HG03520 (cell line): ENCODE measurements at regions not wholly inside any gene's neighbourhood (a gene's known extent, or its start where the extent isn't known, plus 50 kb on each side); places are given as distances from the start of the nearest gene placed in this dataset.

ENCODE experiments used
- ATAC-seq: cut with Tn5 transposase; IDR thresholded peaks from one replicate; pipeline ENCODE4 v1.9.1; 2021; ENCODE audit warnings: mild to moderate bottlenecking, moderate library complexity; ENCODE audit not compliant: unreplicated experiment

DNA sequence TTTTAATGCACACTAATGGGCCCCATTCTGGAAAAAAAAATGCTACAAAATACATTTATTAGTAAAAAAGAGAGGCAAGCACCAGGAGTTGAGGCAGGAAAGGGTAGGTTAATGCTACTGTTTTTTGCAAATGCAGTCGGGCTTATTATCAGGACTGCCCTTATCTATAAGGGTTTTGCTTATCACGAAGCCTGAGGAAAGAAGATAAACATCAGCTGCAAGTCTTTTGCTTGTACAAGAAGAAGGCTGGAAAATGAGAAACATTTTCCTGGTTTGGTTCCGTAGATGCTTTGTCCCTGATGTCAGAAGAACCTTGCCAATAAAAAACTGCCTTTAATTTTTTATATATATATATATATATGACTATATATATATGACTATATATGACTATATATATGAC is 189.3 kb upstream of the VGLL2 start:
- no peak for ATAC-seq

DNA sequence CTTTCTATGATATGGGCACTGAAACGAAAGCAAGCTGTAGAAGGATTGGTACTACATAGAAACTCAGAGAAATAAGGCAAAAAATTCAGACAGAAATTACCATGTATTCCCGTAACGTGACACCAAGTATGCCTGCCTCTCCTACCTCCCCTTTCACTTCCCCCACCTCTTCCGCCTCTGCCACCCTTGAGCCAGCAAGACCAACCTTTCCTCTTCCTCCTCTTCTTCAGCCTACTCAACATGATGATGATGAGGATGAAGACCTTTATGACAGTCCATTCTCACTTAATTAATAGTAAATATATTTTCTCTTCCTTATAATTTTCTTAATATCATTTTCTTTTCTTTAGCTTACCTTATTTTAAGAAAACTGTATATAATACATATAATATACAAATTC is 188.1 kb upstream of the VGLL2 start:
- ATAC-seq = no peak

DNA sequence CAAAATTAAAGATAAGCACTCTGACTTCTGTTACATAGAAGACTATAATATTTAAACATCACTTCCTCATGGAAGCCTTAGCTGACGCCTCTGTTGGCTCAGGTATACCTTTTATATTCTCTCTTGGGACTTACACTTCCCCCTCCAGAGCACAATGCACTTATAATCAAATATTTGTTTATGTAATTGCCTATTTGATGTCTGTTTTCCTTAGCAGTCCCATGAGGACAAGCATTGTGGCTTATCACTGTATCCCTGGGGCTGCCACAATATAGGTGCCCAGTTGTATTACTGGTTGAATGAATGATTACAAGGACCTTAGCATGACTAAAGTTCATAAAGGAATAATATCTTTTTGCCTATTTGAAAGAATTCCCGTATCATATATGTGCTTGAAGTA is 186.7 kb upstream of the VGLL2 start:
- ATAC-seq = no peak

DNA sequence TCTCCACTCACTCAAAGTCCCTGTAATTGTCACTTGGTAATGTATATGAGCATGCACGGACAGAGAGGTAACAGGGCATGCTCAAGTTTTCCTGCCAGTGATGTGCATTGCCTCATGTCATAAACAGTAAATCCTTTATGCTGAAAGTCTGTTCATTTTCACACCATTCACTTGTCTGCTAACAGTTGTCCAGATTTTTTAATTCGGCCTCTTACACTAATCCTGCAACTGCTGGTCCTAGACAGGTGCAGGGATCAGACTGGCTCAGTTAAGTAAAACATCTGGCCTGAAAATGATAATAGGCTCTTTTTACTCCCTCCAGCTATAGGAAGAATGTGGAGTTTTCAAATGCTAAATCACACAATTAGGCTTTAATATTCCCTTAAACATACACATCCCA is 185.4 kb upstream of the VGLL2 start:
- ATAC-seq = no peak

- ATAC-seq = no peak
These were observed 175.8 kb upstream of the VGLL2 start for GRCh38 chr6:117089604-117090003.

DNA sequence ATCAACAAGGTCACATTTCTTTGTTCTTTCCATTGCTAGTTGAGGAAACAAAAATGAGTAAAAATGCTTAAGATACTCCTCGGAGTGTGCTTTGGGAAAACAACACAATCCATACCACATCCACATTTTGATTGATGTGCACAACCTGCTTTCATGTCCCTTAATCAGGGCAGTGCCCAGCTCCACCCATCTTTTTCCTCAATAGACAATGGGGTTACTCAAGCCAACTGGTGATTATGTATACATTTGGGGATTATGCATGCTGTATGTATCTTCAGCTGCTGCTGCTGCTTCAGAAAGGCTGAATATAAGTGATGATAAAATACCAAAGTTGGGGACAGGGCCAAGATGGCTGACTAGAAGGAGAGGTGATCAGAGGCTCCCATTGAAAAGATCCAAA is 155.2 kb upstream of the VGLL2 start:
- no peak for ATAC-seq

DNA sequence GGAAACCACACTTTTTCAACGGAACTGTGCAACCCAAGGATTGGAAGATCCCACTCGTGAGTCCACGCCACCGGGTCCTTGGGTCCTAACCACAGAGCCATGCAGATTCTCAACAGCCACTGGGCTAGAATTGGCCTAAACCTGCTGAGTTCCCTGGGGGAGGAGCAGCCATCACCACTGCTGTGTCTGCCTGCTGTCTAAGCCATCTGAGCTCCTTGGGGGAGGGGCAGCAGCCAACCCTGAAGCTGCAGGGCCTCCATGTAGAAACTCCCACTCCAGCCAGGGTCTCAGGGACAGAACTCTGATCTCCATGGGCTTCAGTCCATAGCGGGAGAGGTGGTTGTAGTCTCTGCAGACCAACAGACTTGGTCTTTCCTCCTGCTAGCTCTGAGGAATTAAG is 154.6 kb upstream of the VGLL2 start:
- ATAC-seq = no peak

GRCh38 chr6:117117652-117118051 is 147.7 kb upstream of the VGLL2 start:
- no peak for ATAC-seq

DNA sequence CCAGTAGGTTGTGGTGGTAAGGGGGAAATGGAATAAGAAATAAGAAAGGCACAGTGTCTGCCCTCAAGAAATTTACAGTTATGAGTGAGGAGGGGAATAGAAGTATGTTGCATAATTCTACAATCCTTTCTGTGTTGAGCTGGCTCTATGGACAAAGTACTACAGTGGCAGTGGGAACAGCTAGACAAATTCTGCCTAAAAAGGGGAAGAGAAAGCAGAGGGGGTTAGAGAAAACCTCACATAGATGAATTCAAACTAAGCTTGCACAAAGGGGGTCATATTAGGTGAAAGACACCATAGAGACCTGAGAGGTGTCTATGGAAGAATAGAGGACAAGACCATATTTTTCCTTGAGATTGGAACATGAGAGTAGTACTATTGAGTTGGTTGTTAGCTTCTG is 146.9 kb upstream of the VGLL2 start:
- no peak for ATAC-seq

- ATAC-seq = no peak
These were observed 139.1 kb upstream of the VGLL2 start for GRCh38 chr6:117126213-117126612.

GRCh38 chr6:117128052-117128451 is 137.3 kb upstream of the VGLL2 start:
- ATAC-seq = no peak

DNA sequence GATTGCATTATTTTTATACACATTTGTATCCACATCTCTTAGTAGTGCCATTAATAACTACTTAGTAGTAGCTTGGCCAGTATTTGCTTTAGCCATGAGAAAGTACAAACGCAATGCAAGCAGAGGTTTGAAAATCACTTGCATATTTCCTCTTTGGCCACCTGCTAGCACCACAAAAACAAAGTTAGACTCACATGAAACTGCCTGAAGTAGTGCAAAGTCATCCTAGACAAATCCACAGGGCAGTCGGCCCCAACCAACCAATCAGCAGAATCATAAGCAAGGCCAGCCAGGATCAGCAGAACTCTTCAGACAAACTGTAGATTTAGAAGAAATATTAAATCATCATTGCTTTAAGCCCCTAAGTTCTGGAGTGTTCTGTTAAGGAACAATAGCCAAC is 135.2 kb upstream of the VGLL2 start:
- no peak for ATAC-seq

DNA sequence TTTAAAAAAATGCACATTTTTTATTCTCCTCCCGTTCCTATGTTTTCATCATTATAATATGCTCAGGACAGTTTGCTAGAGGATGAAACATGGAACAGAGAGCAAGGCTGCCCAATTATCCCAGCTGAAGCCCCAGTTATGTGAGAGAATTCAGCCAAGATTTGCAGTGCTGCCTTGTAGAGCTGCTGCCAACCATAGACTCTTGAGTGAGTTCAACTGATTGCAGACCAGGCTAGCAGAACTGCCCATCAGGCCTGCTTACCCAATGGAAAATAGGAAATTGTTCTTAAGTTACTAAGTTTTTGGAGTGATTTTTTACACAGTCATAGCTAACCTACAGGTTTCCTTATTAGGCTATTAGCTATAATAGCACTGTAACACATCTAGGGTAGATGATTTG is 128.7 kb upstream of the VGLL2 start:
- no peak for ATAC-seq

GRCh38 chr6:117137711-117138110 is 127.6 kb upstream of the VGLL2 start:
- ATAC-seq = no peak

DNA sequence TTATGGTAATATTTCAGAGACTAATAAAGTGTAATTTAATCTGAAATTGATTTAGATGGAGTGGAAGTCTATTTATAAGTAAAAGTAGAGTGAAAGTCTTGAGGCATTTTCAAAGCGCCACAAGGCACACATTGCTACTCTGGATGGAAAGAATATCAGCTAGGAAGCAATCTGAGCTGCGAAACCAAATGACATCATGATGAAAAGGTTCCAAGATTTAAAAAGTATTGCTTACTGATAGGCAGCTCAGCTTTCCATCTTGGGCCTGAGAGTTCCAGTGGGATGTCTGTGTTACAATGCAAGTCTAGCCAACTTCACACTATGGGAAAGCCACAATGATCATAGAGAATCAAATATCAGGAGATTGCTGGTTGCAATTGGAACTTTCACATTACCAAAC is 126.9 kb upstream of the VGLL2 start:
- no peak for ATAC-seq

GRCh38 chr6:117138920-117139319 is 126.4 kb upstream of the VGLL2 start:
- no peak for ATAC-seq

- ATAC-seq = no peak
These were observed 123.2 kb upstream of the VGLL2 start for GRCh38 chr6:117142142-117142541.

DNA sequence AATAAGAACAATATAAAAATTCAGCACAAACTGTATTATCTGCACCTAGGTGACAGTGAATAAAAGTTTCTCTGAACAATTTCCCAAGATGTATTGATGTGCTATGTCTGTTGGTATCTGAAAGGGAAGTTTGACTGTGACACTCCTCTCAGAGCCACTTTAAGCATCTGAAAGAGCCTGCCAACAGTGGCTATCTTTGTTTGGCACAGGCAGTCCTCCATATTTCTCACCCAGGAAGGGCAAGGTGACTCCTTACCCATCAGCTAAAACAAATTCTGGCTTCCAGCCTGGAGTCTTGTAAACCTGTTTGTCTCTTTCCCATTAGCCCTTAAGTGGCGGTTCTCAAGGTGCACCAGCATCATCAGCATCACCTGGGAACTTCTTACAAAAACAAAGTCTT is 122.4 kb upstream of the VGLL2 start:
- no peak for ATAC-seq

DNA sequence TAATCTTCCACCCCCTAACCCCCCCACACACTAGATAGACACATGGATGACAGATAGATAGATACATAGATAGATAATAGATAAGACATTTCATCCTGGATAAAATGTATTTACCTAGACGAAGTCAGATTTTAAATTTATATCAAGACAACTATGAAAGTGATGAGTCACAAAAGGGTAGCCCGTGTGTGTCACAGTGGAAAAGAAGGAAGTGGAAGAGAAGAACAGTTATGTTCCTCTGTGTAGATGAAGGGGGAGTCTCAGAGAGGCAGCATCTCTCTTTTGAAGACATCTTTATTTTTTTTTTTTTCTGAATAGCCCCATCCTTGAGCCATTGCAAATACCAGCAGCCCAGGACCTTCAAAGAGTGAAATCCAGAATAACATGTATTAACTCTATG is 121.7 kb upstream of the VGLL2 start:
- no peak for ATAC-seq

DNA sequence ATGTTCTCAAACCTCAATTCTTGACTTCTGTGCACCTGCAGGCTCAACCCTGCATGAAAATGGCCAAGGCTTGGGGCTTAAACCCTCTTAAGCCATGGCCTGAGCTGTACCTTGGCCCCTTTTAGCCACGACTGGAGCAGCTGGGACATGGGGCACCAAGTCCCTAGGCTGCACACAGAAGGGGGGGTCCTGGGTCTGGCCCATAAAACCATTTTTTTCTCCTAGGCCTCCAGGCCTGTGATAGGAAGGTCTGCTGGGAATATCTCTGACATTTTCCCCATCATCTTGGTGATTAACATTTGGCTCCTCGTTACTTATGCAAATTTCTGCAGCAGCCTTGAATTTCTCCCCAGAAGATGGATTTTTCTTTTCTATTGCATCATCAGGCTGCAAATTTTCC is 119.4 kb upstream of the VGLL2 start:
- ATAC-seq = no peak

GRCh38 chr6:117149324-117149723 is 116.0 kb upstream of the VGLL2 start:
- no peak for ATAC-seq

DNA sequence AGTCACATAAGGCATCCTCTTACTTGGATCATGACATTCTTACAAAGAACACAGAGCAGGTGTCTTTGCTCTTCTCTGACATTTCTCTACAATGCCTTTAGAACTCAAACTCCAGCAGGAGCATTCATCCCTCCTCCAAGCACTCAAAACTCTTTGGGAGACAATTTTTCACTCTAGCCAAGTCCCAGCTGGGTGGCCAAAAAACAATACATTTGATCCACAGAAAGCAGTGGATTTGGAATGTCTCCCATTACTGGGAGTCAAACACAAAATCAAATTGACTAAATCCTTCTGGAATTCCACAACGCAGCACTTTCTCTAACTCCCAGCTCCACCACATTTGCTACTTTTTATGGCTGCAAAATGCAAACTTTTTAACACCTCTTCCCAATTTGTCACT is 108.6 kb upstream of the VGLL2 start:
- no peak for ATAC-seq

- no peak for ATAC-seq
These were observed 107.9 kb upstream of the VGLL2 start for GRCh38 chr6:117157448-117157847.

GRCh38 chr6:117165911-117166499 is 99.4 kb upstream of the VGLL2 start:
- no peak for ATAC-seq
